Tibial nerve (tissue), 4 donors: ENCODE measurements at regions not wholly inside any gene's neighbourhood (a gene's known extent, or its start where the extent isn't known, plus 50 kb on each side); places are given as distances from the start of the nearest gene placed in this dataset.

Experiments
- DNase-seq, 2 donors: peaks; one replicate each; pipeline ENCODE4 v3.0.0-alpha.2; 2019; ENCODE audit warnings: low spot score in 2 of 2
- H3K27ac ChIP-seq, 4 donors: fragments of 200-600 bp; sonication (generic) in 3 of 4; one replicate each; pipeline ENCODE4 v1.5.1; 2017 to 2019; ENCODE audit warnings: mild to moderate bottlenecking in 1 of 4
- H3K27me3 ChIP-seq, 2 donors: fragments of 200-600 bp; sonication (generic) in 1 of 2; one replicate each; pipeline versions ENCODE4 v1.5.1 to v1.6.0; 2017 to 2019
- H3K36me3 ChIP-seq, 3 donors: fragments of 200-600 bp; sonication (generic); one replicate each; pipeline ENCODE4 v1.5.1; 2018 to 2019
- H3K4me1 ChIP-seq, 4 donors: fragments of 200-600 bp; sonication (generic) in 3 of 4; one replicate each; pipeline ENCODE4 v1.5.1; 2017 to 2019
- H3K4me3 ChIP-seq, 4 donors: fragments of 200-600 bp; sonication (generic) in 3 of 4; one replicate each; pipeline ENCODE4 v1.5.1; 2017 to 2019; ENCODE audit warnings: mild to moderate bottlenecking in 1 of 4, moderate library complexity in 1 of 4
- H3K9me3 ChIP-seq, 4 donors: fragments of 200-600 bp; sonication (generic) in 3 of 4; one replicate each; pipeline ENCODE4 v1.5.1; 2017 to 2019
- CTCF ChIP-seq, 5 experiments: fragments of 200-600 bp in 3 of 5; fragments of 450-650 bp in 2 of 5; sonication (generic) in 3 of 5; IDR thresholded peaks; one replicate each; pipeline ENCODE4 v1.5.1; 2016 to 2019; ENCODE audit warnings: antibody characterized with exemption in 5 of 5, mild to moderate bottlenecking in 3 of 5, moderate library complexity in 2 of 5
- EP300 ChIP-seq, 2 donors: sonication (generic); formaldehyde crosslinking; IDR thresholded peaks; one replicate each; pipeline ENCODE4 v1.6.1; 2017; ENCODE audit warnings: antibody characterized with exemption in 2 of 2, mild to moderate bottlenecking in 1 of 2
- POLR2A ChIP-seq, 2 donors: fragments of 450-650 bp; IDR thresholded peaks; one replicate each; pipeline ENCODE4 v1.6.1; 2017; ENCODE audit warnings: antibody characterized with exemption in 2 of 2, mild to moderate bottlenecking in 2 of 2, moderate library complexity in 2 of 2
- WGBS, 2 donors: methylation state at CpG; one replicate each; pipeline ENCODE4 v1.1.5; 2018; 5-methylcytosine and 5-hydroxymethylcytosine counted together

- Histone ChIP-seq H3K9me3 (peaks cover 0 to 16% (median under 1%) of the 10 kb centered on the region in 4 donors), H3K27ac (no peak overlapping the region), H3K4me1 (no peaks in the 10 kb centered on the region), H3K4me3 (no peak overlapping the region), H3K27me3 (no peaks in the 10 kb centered on the region), H3K36me3 (no peaks in the 10 kb centered on the region)
- TF ChIP-seq POLR2A (IDR thresholded peaks at IDR 0.05) = no peak
- TF ChIP-seq CTCF (IDR thresholded peaks at IDR 0.05) = no peak
- no peak for TF ChIP-seq EP300 (IDR thresholded peaks at IDR 0.05)
- 71 to 78% methylated on average over 5 of the region's 5 CpGs for WGBS, 2 donors
- no peak for DNase-seq
Observed at GRCh38 chr9:81303658-81304057, 385.7 kb downstream of the TLE1 start.

GRCh38 chr9:81293651-81294050, 395.7 kb downstream of the TLE1 start:
- Histone ChIP-seq H3K27ac (no peak overlapping the region), H3K4me3 (no peak overlapping the region), H3K4me1 (peaks cover 0 to 17% (median 0%) of the 10 kb centered on the region in 4 donors), H3K27me3 (no peaks in the 10 kb centered on the region), H3K9me3 (peaks cover 0 to 5% (median under 1%) of the 10 kb centered on the region in 4 donors), H3K36me3 (no peaks in the 10 kb centered on the region)
- DNase-seq = no peak
- TF ChIP-seq EP300 (IDR thresholded peaks at IDR 0.05) (no peak), CTCF (IDR thresholded peaks at IDR 0.05) (no peak), POLR2A (IDR thresholded peaks at IDR 0.05) (no peak)

- Histone ChIP-seq H3K9me3 (no peaks in the 10 kb centered on the region), H3K36me3 (no peaks in the 10 kb centered on the region), H3K27me3 (no peaks in the 10 kb centered on the region), H3K4me3 (no peak overlapping the region), H3K4me1 (peaks cover 0 to 17% (median 0%) of the 10 kb centered on the region in 4 donors), H3K27ac (no peak overlapping the region)
- WGBS, 2 donors = 91 to 97% methylated on average over 7 of the region's 7 CpGs
- TF ChIP-seq POLR2A (IDR thresholded peaks at IDR 0.05) = no peak
- no peak for TF ChIP-seq CTCF (IDR thresholded peaks at IDR 0.05)
- no peak for TF ChIP-seq EP300 (IDR thresholded peaks at IDR 0.05)
- no peak for DNase-seq
Observed at GRCh38 chr9:81292056-81292805, 397.1 kb downstream of the TLE1 start.

GRCh38 chr9:81289622-81290021, 399.7 kb downstream of the TLE1 start:
- Histone ChIP-seq H3K36me3 (no peaks in the 10 kb centered on the region), H3K4me3 (no peak overlapping the region), H3K9me3 (no peaks in the 10 kb centered on the region), H3K27me3 (no peaks in the 10 kb centered on the region), H3K4me1 (peaks cover 0 to 16% (median 0%) of the 10 kb centered on the region in 4 donors), H3K27ac (no peak overlapping the region)
- 80 to 91% methylated on average over 1 of the region's 1 CpG for WGBS, 2 donors
- TF ChIP-seq EP300 (IDR thresholded peaks at IDR 0.05) (no peak), CTCF (IDR thresholded peaks at IDR 0.05) (no peak), POLR2A (IDR thresholded peaks at IDR 0.05) (no peak)
- DNase-seq = no peak

- H3K27me3 ChIP-seq = no peaks in the 10 kb centered on the region
- no peak for DNase-seq
Observed at GRCh38 chr9:81268048-81268447, 421.3 kb downstream of the TLE1 start.

More at GRCh38 chr9:81268048-81268447, 421.3 kb downstream of the TLE1 start:
- Histone ChIP-seq H3K27ac (no peak overlapping the region), H3K4me1 (peaks cover 0 to 5% (median 0%) of the 10 kb centered on the region in 4 donors), H3K36me3 (no peaks in the 10 kb centered on the region), H3K4me3 (no peak overlapping the region), H3K9me3 (peaks cover 0 to 9% (median 0%) of the 10 kb centered on the region in 4 donors)
- WGBS, 2 donors = 44 to 57% methylated on average over 1 of the region's 1 CpG
- TF ChIP-seq POLR2A (IDR thresholded peaks at IDR 0.05) (no peak), EP300 (IDR thresholded peaks at IDR 0.05) (no peak), CTCF (IDR thresholded peaks at IDR 0.05) (no peak)
